COR-L47 (cell line): ENCODE measurements at regions not wholly inside any gene's neighbourhood (a gene's known extent, or its start where the extent isn't known, plus 50 kb on each side); places are given as distances from the start of the nearest gene placed in this dataset.

Experiments
- DNase-seq: peaks from one replicate; lab custom pipeline; 2025; lab: John Stamatoyannopoulos, UW

- DNase-seq, result no peak
Observed at GRCh38 chr2:195606179-195606578, 50.8 kb upstream of the SLC39A10 start.

GRCh38 chr2:195604706-195605105, 52.3 kb upstream of the SLC39A10 start:
- DNase-seq, result no peak

- DNase-seq, result no peak
Observed at GRCh38 chr2:195603998-195604397, 53.0 kb upstream of the SLC39A10 start.

- DNase-seq, result no peak
Observed at GRCh38 chr2:195603408-195603807, 53.6 kb upstream of the SLC39A10 start.

- no peak for DNase-seq
Observed at GRCh38 chr2:195602687-195603086, 54.3 kb upstream of the SLC39A10 start.

- no peak for DNase-seq
Observed at GRCh38 chr2:195601361-195601760, 55.7 kb upstream of the SLC39A10 start.

GRCh38 chr2:195600778-195601177, 56.2 kb upstream of the SLC39A10 start:
- no peak for DNase-seq

GRCh38 chr2:195596840-195597239, 60.2 kb upstream of the SLC39A10 start:
- no peak for DNase-seq

- no peak for DNase-seq
Observed at GRCh38 chr2:195595825-195596224, 61.2 kb upstream of the SLC39A10 start.

GRCh38 chr2:195594919-195595694, 61.9 kb upstream of the SLC39A10 start:
- DNase-seq, result no peak

- no peak for DNase-seq
Observed at GRCh38 chr2:195594248-195594647, 62.8 kb upstream of the SLC39A10 start.

- DNase-seq, result no peak
Observed at GRCh38 chr2:195592105-195592504, 64.9 kb upstream of the SLC39A10 start.

GRCh38 chr2:195590861-195591205, 66.2 kb upstream of the SLC39A10 start:
- DNase-seq, result no peak

- no peak for DNase-seq
Observed at GRCh38 chr2:195590199-195590860, 66.7 kb upstream of the SLC39A10 start.

GRCh38 chr2:195587966-195588365, 69.1 kb upstream of the SLC39A10 start:
- DNase-seq, result no peak

GRCh38 chr2:195586062-195586714, 70.8 kb upstream of the SLC39A10 start:
- DNase-seq, result no peak

GRCh38 chr2:195582188-195582587, 74.8 kb upstream of the SLC39A10 start:
- DNase-seq, result no peak

GRCh38 chr2:195579776-195580555, 77.1 kb upstream of the SLC39A10 start:
- no peak for DNase-seq

GRCh38 chr2:195575879-195576401, 81.1 kb upstream of the SLC39A10 start:
- DNase-seq, result no peak

- no peak for DNase-seq
Observed at GRCh38 chr2:195575016-195575415, 82.0 kb upstream of the SLC39A10 start.

GRCh38 chr2:195574312-195574711, 82.7 kb upstream of the SLC39A10 start:
- no peak for DNase-seq
